Loucy (cell line): ENCODE measurements at regions not wholly inside any gene's neighbourhood (a gene's known extent, or its start where the extent isn't known, plus 50 kb on each side); places are given as distances from the start of the nearest gene placed in this dataset.

Experiments used
- H2AFZ ChIP-seq: fragments of 200-600 bp; sonication (generic); 2 replicates; pipeline ENCODE4 v1.6.0; 2016; ENCODE audit warnings: antibody characterized with exemption, mild to moderate bottlenecking, low read length, moderate library complexity
- H3F3A ChIP-seq: fragments of 200-600 bp; 2 replicates; pipeline ENCODE4 v1.6.0; 2016; ENCODE audit warnings: antibody characterized with exemption, low read depth, mild to moderate bottlenecking
- H3K27me3 ChIP-seq: fragments of 200-600 bp; sonication (generic); 2 replicates; pipeline ENCODE4 v1.6.1; 2014; ENCODE audit warnings: low read length, mild to moderate bottlenecking; ENCODE audit not compliant: insufficient read depth, poor library complexity, severe bottlenecking
- H3K36me3 ChIP-seq: fragments of 200-600 bp; sonication (generic); 2 replicates; pipeline ENCODE4 v1.6.1; 2016; ENCODE audit warnings: low read length; ENCODE audit not compliant: insufficient read depth
- H3K4me1 ChIP-seq: fragments of 200-600 bp; sonication (generic); 2 replicates; pipeline ENCODE4 v1.5.1; 2014; ENCODE audit warnings: low read length, mild to moderate bottlenecking; ENCODE audit not compliant: insufficient read depth, poor library complexity, severe bottlenecking
- H3K4me2 ChIP-seq: fragments of 200-600 bp; sonication (generic); 2 replicates; pipeline ENCODE4 v1.6.0; 2014; ENCODE audit warnings: antibody characterized with exemption, low read length, low read depth, mild to moderate bottlenecking; ENCODE audit not compliant: poor library complexity, severe bottlenecking
- H3K4me3 ChIP-seq: fragments of 200-600 bp; sonication (generic); 2 replicates; pipeline ENCODE4 v1.5.1; 2014; ENCODE audit warnings: low read length, mild to moderate bottlenecking, mixed read lengths; ENCODE audit not compliant: poor library complexity, severe bottlenecking
- H3K79me2 ChIP-seq: fragments of 200-600 bp; sonication (generic); 2 replicates; pipeline ENCODE4 v1.6.1; 2014; ENCODE audit warnings: low read length; ENCODE audit not compliant: insufficient read depth
- H3K9ac ChIP-seq: fragments of 200-600 bp; sonication (generic); 2 replicates; pipeline ENCODE4 v1.6.0; 2014; ENCODE audit warnings: mild to moderate bottlenecking, low read depth, low read length, moderate library complexity; ENCODE audit not compliant: poor library complexity, severe bottlenecking
- H3K9me2 ChIP-seq: fragments of 200-600 bp; sonication (generic); replicated peaks from 2 replicates; pipeline ENCODE4 v1.6.1; 2016; ENCODE audit warnings: low read depth, low read length, mixed read lengths
- H3K9me3 ChIP-seq: fragments of 200-600 bp; sonication (generic); 2 replicates; pipeline ENCODE4 v1.6.1; 2014; ENCODE audit warnings: mild to moderate bottlenecking, antibody characterized with exemption, low read length, low read depth; ENCODE audit not compliant: insufficient read depth
- H4K20me1 ChIP-seq: fragments of 200-600 bp; sonication (generic); 2 replicates; pipeline ENCODE4 v1.6.0; 2014; ENCODE audit warnings: antibody characterized with exemption, low read length, mild to moderate bottlenecking; ENCODE audit not compliant: insufficient read depth, poor library complexity, severe bottlenecking
- EZH2phosphoT487 ChIP-seq: fragments of 200-600 bp; IDR thresholded peaks from 2 replicates; pipeline ENCODE4 v1.6.1; 2018; ENCODE audit warnings: antibody characterized with exemption, mild to moderate bottlenecking, moderate library complexity, borderline replicate concordance
- TF ChIP-seq, protein P1 (sequence below): fragments of 200-600 bp; sonication (generic); conservative IDR thresholded peaks from 2 replicates; pipeline ENCODE4 v1.5.1; 2014; ENCODE audit warnings: mild to moderate bottlenecking, antibody characterized with exemption, low read length

DNA sequence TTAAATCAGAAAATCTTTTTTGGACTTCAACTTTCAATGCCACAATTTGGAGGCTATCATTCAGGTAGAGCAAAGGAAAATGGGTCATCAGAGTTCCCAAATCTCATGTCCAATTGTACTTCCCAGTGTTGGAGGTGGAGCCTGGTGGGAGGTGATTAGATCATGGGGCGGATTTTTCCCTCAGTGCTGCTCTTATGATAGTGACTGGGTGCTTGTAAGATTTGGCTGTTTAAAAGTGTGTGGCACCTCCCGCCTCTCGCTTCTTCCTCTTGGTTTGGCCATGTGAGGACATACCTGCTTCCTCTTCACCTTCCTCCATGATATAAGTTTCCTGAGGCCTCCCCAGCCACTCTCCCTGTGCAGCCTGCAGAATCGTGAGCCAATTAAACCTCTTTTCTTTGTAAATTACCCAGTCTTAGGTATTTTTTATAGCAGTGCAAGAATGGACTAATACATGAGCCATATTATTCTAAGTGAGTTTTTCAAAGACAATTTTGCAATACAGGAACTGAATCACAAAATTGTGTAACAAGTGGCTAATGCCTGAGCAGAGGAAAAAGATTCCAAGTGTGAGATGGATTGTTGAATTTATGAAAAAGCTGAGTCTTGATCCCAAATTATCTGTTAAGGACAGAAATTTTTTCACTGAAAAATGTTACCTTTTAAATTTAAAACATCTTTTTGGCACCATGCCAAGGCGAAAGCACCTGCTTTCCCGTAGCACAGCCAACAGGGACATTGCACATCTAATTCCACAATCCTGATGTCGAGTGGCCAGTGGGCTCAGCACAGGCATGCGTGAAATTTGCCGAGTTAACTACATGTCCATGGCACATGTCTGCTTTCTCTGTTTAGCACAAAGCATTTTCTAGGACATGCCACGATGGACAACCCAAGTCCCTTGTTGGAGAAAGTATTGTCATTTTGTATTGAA, 150.9 kb downstream of the COL6A3 start:
- Histone ChIP-seq H3F3A (no peaks in the 10 kb centered on the region), H3K4me2 (no peak overlapping the region), H3K27me3 (no peaks in the 10 kb centered on the region), H3K9me2 (no peaks in the 10 kb centered on the region), H3K79me2 (no peaks in the 10 kb centered on the region), H4K20me1 (no peaks in the 10 kb centered on the region), H2AFZ (no peak overlapping the region), H3K9ac (no peak overlapping the region), H3K36me3 (no peaks in the 10 kb centered on the region), H3K9me3 (no peaks in the 10 kb centered on the region), H3K4me1 (peaks cover 3% of the 10 kb centered on the region), H3K4me3 (no peak overlapping the region)
- TF ChIP-seq EZH2phosphoT487, result no peak
- TF ChIP-seq, protein P1, sequence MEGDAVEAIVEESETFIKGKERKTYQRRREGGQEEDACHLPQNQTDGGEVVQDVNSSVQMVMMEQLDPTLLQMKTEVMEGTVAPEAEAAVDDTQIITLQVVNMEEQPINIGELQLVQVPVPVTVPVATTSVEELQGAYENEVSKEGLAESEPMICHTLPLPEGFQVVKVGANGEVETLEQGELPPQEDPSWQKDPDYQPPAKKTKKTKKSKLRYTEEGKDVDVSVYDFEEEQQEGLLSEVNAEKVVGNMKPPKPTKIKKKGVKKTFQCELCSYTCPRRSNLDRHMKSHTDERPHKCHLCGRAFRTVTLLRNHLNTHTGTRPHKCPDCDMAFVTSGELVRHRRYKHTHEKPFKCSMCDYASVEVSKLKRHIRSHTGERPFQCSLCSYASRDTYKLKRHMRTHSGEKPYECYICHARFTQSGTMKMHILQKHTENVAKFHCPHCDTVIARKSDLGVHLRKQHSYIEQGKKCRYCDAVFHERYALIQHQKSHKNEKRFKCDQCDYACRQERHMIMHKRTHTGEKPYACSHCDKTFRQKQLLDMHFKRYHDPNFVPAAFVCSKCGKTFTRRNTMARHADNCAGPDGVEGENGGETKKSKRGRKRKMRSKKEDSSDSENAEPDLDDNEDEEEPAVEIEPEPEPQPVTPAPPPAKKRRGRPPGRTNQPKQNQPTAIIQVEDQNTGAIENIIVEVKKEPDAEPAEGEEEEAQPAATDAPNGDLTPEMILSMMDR, result no peak

DNA sequence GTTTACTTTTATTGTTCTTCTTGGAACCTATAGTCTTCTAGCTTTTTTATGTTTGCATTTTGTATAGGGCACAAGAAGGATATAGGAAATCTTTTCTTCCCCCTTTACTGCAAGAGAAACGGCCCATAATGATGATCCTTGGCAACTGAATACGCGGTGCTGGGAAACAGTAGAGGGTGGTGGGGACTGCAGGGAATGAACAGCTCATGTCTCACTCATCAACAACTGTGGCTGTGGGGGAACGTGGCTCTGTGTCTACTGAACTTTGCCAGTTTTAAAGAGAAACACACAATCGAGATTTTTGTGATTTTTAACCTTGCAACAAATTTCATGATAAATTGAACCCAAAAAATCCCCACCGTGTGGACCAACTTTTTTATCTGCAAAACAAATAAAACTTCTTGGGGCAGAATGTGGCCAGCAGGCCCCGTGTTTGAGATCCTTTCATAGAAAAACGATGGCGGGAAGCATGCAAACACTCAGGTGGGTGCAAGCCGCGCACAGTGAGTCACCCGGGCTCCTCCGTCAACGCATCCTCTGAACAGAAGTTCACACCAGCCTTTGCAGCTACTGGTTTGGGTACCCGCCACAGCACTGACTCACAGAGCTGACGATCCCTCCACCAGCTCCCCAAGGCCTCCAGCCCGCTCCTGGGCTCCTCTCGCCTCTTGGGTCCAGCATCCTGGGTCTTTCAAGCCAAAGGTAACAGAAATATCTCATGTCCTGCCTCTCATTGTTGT, 149.3 kb downstream of the COL6A3 start:
- TF ChIP-seq, protein P1, result no peak
- TF ChIP-seq EZH2phosphoT487, result no peak
- Histone ChIP-seq H3F3A (no peaks in the 10 kb centered on the region), H3K9me2 (no peaks in the 10 kb centered on the region), H2AFZ (no peak overlapping the region), H4K20me1 (no peaks in the 10 kb centered on the region), H3K4me3 (no peak overlapping the region), H3K27me3 (no peaks in the 10 kb centered on the region), H3K36me3 (no peaks in the 10 kb centered on the region), H3K4me1 (no peaks in the 10 kb centered on the region), H3K4me2 (no peak overlapping the region), H3K79me2 (no peaks in the 10 kb centered on the region), H3K9ac (no peak overlapping the region), H3K9me3 (no peaks in the 10 kb centered on the region)

DNA sequence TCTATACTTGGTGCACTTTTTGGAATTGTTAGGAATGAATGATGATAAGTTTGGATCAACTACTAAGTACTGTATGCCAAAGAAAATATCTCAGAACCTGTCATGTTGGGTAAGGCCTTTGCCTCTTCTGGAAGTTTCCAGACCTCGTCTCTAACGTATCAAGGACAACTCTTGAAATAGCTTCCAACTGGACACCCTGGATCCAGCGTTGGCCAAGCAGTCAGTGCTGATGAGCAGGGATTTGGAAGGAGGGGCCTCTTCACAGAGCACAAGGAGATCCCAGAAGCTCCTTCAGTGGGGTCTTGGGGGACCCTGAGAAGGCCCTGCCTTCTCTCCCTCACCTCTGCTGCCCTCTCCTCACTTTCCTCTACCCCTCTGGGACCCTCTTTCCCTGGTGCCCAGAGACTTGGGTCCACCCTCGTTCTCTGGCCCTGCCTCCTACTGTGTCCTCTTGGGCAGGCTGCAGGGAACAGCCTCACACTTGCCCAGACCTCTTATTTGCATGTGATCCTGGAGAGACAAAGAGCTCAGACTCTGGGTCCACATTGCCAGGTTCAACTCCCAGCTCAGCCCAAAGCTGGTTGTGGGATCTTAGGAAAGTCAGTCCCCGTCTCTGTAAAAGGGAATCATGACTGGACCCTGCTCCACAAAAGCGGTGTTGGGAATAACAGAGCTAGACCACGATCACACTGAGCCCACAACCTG, 145.8 kb downstream of the COL6A3 start:
- H3K9ac ChIP-seq, result no peak overlapping the region
- no peaks in the 10 kb centered on the region for H3K9me3 ChIP-seq
- no peaks in the 10 kb centered on the region for H3K36me3 ChIP-seq
- no peaks in the 10 kb centered on the region for H3K79me2 ChIP-seq
- no peaks in the 10 kb centered on the region for H3K9me2 ChIP-seq
- H3K4me2 ChIP-seq, result no peak overlapping the region
- no peak overlapping the region for H2AFZ ChIP-seq
- H3K27me3 ChIP-seq, result no peaks in the 10 kb centered on the region
- no peaks in the 10 kb centered on the region for H3F3A ChIP-seq
- H3K4me1 ChIP-seq, result no peaks in the 10 kb centered on the region
- no peaks in the 10 kb centered on the region for H4K20me1 ChIP-seq
- no peak for TF ChIP-seq EZH2phosphoT487
- TF ChIP-seq, protein P1, result no peak
- H3K4me3 ChIP-seq, result no peak overlapping the region
